Memory B cell (primary cell): ENCODE measurements at regions not wholly inside any gene's neighbourhood (a gene's known extent, or its start where the extent isn't known, plus 50 kb on each side); places are given as distances from the start of the nearest gene placed in this dataset.

ENCODE experiments used
- ATAC-seq: fragments of 150-1000 bp; cut with Tn5 transposase; 2 replicates; pipeline ENCODE4 v1.10.0; 2021; ENCODE audit warnings: low read depth, mild to moderate bottlenecking, moderate library complexity
- DNase-seq, 2 donors: peaks; one replicate each; pipeline ENCODE4 v3.0.0; 2022; ENCODE audit warnings: low spot score in 2 of 2
- H3K27ac Mint-ChIP-seq: one replicate; pipeline ENCODE4 v1.8.0; 2022; ENCODE audit warnings: mild to moderate bottlenecking, moderate library complexity, mixed read lengths
- H3K27me3 Mint-ChIP-seq: one replicate; pipeline ENCODE4 v1.8.0; 2022; ENCODE audit warnings: mixed read lengths
- H3K36me3 Mint-ChIP-seq: one replicate; pipeline ENCODE4 v1.8.0; 2022; ENCODE audit warnings: mild to moderate bottlenecking, mixed read lengths
- H3K4me1 Mint-ChIP-seq: one replicate; pipeline ENCODE4 v1.8.0; 2022; ENCODE audit warnings: mixed read lengths
- H3K4me3 Mint-ChIP-seq: one replicate; pipeline ENCODE4 v1.8.0; 2022; ENCODE audit warnings: mild to moderate bottlenecking, moderate library complexity, mixed read lengths
- H3K9me3 Mint-ChIP-seq: one replicate; pipeline ENCODE4 v1.8.0; 2022; ENCODE audit warnings: mixed read lengths

- peak; percentile 28 for ATAC-seq
- H3K36me3 Mint-ChIP-seq, result no peaks in the 10 kb centered on the region
- H3K27ac Mint-ChIP-seq, result peak overlapping the region; percentile 83
- DNase-seq, result no peak
- H3K4me3 Mint-ChIP-seq, result peak overlapping the region; percentile 61
- H3K4me1 Mint-ChIP-seq, result peaks cover 38% of the 10 kb centered on the region
- no peaks in the 10 kb centered on the region for H3K9me3 Mint-ChIP-seq
- H3K27me3 Mint-ChIP-seq, result no peaks in the 10 kb centered on the region
These were observed 50.5 kb upstream of the SLC1A4 start for GRCh38 chr2:64938607-64939285.

GRCh38 chr2:64939332-64939917 is 49.8 kb upstream of the SLC1A4 start:
- Mint-ChIP-seq H3K4me1 (peaks cover 35% of the 10 kb centered on the region), H3K27me3 (no peaks in the 10 kb centered on the region), H3K36me3 (no peaks in the 10 kb centered on the region), H3K9me3 (no peaks in the 10 kb centered on the region), H3K4me3 (peak overlapping the region; percentile 61), H3K27ac (peak overlapping the region; percentile 83)
- peak in 1 of 2 donors; percentile 32 for DNase-seq
- peak; percentile 82 for ATAC-seq
